Stomach (tissue), 4 donors: ENCODE measurements at regions not wholly inside any gene's neighbourhood (a gene's known extent, or its start where the extent isn't known, plus 50 kb on each side); places are given as distances from the start of the nearest gene placed in this dataset.

Experiments
- CTCF ChIP-seq, 7 experiments: fragments of 450-650 bp in 4 of 7; fragments of 200-600 bp in 3 of 7; sonication (generic) in 3 of 7; IDR thresholded peaks; one replicate each; pipeline ENCODE4 v1.5.1; 2016 to 2019; ENCODE audit warnings: antibody characterized with exemption in 7 of 7, control low read depth in 2 of 7, mild to moderate bottlenecking in 1 of 7
- EP300 ChIP-seq: sonication (generic); formaldehyde crosslinking; IDR thresholded peaks from one replicate; pipeline ENCODE4 v1.6.1; 2017; ENCODE audit warnings: antibody characterized with exemption
- POLR2A ChIP-seq, 4 donors: fragments of 450-650 bp; IDR thresholded peaks; one replicate each; pipeline ENCODE4 v1.6.1; 2016; ENCODE audit warnings: antibody characterized with exemption in 4 of 4, control low read depth in 2 of 4, mild to moderate bottlenecking in 1 of 4, moderate library complexity in 1 of 4
- POLR2AphosphoS5 ChIP-seq, 3 donors: sonication (generic); formaldehyde crosslinking; IDR thresholded peaks; one replicate each; pipeline ENCODE4 v1.6.1; 2016; ENCODE audit warnings: antibody characterized with exemption in 3 of 3

- TF ChIP-seq CTCF (IDR thresholded peaks at IDR 0.05) (no peak), POLR2A (IDR thresholded peaks at IDR 0.05) (no peak), EP300 (no peak), POLR2AphosphoS5 (IDR thresholded peaks at IDR 0.05) (no peak)
Measured at GRCh38 chr6:147707524-147707923, 199.0 kb downstream of the SAMD5 start.
